HEK293T (cell line): ENCODE measurements at regions not wholly inside any gene's neighbourhood (a gene's known extent, or its start where the extent isn't known, plus 50 kb on each side); places are given as distances from the start of the nearest gene placed in this dataset.

Source experiments
- FOXA1 ChIP-seq: fragments of 450-650 bp; IDR thresholded peaks from 2 replicates; pipeline ENCODE4 v1.6.1; 2016; ENCODE audit warnings: mild to moderate bottlenecking
- SP1 ChIP-seq: fragments of 450-650 bp; IDR thresholded peaks from 2 replicates; pipeline ENCODE4 v1.6.1; 2017
- SUZ12 ChIP-seq: fragments of 450-650 bp; IDR thresholded peaks from 2 replicates; pipeline ENCODE4 v1.6.1; 2016; ENCODE audit warnings: mild to moderate bottlenecking

DNA sequence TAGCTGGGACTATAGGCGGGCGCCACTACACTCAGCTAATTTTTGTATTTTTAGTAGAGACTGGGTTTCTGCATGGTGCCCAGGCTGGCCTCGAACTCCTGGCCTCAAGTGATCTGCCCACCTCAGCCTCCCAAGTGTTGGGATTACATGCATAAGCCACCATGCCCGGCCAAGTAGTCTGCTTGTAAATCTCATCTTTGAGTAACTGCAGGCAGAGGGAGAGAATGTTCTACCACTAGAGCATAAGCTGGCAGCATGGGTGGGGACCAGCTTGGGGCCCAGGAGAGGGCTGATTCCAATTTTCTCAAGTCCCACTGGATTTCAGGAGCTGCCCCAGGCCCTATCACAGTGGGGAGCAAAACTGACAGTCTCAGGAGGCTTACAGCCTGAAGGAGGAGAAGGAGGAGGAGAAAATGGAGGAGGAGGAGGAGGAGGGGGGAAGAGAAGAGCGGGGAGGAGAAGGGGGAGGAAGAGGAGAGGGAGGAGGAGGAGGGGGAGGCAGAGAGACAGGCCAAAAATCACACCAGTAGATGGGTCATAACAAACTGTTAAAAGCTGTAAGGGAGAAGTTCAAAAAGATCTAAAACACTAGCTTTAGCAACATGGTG is 229.1 kb upstream of the IGF1R start:
- no peak for TF ChIP-seq SP1
- TF ChIP-seq SUZ12: no peak
- TF ChIP-seq FOXA1: no peak
